GM12878 (cell line): ENCODE measurements at regions not wholly inside any gene's neighbourhood (a gene's known extent, or its start where the extent isn't known, plus 50 kb on each side); places are given as distances from the start of the nearest gene placed in this dataset.

ENCODE experiments used
- CTCF ChIP-seq, 3 experiments: IDR thresholded peaks in 2 of 3; conservative IDR thresholded peaks in 1 of 3; 2 replicates each; pipeline ENCODE4 v1.5.1; 2011; ENCODE audit warnings: low read depth in 3 of 3, low read length in 3 of 3, mild to moderate bottlenecking in 3 of 3, control low read depth in 2 of 3, moderate library complexity in 2 of 3, inconsistent platforms in 1 of 3, mixed read lengths in 1 of 3; ENCODE audit not compliant: control insufficient read depth in 2 of 3, insufficient read depth in 1 of 3; ENCODE audit errors: extremely low read depth in 1 of 3
- ESRRA ChIP-seq: IDR thresholded peaks from 2 replicates; pipeline ENCODE4 v1.6.1; 2012; ENCODE audit warnings: mild to moderate bottlenecking, low read length, improper control_type of control experiment
- MYC ChIP-seq: IDR thresholded peaks from 2 replicates; pipeline ENCODE4 v1.6.1; 2011; ENCODE audit warnings: mild to moderate bottlenecking, low read length, moderate library complexity, inconsistent platforms; ENCODE audit not compliant: insufficient read depth, insufficient replicate concordance, insufficient read length, severe bottlenecking
- POLR2AphosphoS2 ChIP-seq: IDR thresholded peaks from 2 replicates; pipeline ENCODE4 v1.6.1; 2011; ENCODE audit warnings: low read depth, mild to moderate bottlenecking, low read length, improper control_type of control experiment, moderate library complexity
- SPI1 ChIP-seq: IDR thresholded peaks from 2 replicates; pipeline ENCODE4 v1.6.1; 2011; ENCODE audit warnings: low read depth, mild to moderate bottlenecking, low read length, moderate library complexity, borderline replicate concordance; ENCODE audit not compliant: insufficient read depth
- TF ChIP-seq, protein P1 (sequence below): fragments of 450-650 bp; formaldehyde crosslinking; IDR thresholded peaks from 2 replicates; pipeline ENCODE4 v1.4.0; 2020; ENCODE audit warnings: mild to moderate bottlenecking, moderate library complexity
- TF ChIP-seq, protein P2 (sequence below): fragments of 450-650 bp; IDR thresholded peaks from 2 replicates; pipeline ENCODE4 v1.6.1; 2017; ENCODE audit warnings: mild to moderate bottlenecking, moderate library complexity
- TF ChIP-seq, protein P3 (sequence below): fragments of 150-350 bp; IDR thresholded peaks from 2 replicates; pipeline ENCODE4 v1.6.1; 2014; ENCODE audit warnings: mild to moderate bottlenecking, low read depth, low read length

DNA sequence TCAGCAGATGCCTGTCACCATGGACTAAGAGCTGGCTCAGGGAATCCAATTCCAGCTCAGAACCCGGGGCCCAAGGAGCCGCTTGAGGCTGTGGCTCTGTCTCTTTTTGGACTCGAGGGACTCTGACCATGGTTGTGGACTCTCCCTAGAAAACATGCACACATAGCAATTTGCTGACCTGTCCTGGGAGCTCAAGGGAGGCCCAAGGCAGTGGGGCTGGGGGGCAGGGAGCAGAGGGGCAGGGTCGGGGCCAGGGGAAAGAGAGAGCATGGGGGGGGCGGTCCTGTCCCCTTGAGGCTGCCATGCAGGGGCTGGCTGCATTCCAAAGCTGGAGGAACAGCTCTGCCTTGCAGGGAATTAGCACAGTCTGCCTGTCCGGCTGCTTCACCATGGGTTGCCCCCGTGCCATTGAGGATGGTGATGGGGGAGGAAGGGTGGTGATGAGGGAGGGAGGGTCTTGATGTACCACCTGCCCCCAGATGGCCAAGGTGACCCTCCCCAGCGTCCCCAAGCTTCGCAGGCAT, 190.1 kb downstream of the GOLGA6L6 start (continued):
- TF ChIP-seq, protein P1, sequence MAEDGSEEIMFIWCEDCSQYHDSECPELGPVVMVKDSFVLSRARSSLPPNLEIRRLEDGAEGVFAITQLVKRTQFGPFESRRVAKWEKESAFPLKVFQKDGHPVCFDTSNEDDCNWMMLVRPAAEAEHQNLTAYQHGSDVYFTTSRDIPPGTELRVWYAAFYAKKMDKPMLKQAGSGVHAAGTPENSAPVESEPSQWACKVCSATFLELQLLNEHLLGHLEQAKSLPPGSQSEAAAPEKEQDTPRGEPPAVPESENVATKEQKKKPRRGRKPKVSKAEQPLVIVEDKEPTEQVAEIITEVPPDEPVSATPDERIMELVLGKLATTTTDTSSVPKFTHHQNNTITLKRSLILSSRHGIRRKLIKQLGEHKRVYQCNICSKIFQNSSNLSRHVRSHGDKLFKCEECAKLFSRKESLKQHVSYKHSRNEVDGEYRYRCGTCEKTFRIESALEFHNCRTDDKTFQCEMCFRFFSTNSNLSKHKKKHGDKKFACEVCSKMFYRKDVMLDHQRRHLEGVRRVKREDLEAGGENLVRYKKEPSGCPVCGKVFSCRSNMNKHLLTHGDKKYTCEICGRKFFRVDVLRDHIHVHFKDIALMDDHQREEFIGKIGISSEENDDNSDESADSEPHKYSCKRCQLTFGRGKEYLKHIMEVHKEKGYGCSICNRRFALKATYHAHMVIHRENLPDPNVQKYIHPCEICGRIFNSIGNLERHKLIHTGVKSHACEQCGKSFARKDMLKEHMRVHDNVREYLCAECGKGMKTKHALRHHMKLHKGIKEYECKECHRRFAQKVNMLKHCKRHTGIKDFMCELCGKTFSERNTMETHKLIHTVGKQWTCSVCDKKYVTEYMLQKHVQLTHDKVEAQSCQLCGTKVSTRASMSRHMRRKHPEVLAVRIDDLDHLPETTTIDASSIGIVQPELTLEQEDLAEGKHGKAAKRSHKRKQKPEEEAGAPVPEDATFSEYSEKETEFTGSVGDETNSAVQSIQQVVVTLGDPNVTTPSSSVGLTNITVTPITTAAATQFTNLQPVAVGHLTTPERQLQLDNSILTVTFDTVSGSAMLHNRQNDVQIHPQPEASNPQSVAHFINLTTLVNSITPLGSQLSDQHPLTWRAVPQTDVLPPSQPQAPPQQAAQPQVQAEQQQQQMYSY (CRISPR knock-in tag), result no peak
- no peak for TF ChIP-seq MYC
- TF ChIP-seq, protein P2, sequence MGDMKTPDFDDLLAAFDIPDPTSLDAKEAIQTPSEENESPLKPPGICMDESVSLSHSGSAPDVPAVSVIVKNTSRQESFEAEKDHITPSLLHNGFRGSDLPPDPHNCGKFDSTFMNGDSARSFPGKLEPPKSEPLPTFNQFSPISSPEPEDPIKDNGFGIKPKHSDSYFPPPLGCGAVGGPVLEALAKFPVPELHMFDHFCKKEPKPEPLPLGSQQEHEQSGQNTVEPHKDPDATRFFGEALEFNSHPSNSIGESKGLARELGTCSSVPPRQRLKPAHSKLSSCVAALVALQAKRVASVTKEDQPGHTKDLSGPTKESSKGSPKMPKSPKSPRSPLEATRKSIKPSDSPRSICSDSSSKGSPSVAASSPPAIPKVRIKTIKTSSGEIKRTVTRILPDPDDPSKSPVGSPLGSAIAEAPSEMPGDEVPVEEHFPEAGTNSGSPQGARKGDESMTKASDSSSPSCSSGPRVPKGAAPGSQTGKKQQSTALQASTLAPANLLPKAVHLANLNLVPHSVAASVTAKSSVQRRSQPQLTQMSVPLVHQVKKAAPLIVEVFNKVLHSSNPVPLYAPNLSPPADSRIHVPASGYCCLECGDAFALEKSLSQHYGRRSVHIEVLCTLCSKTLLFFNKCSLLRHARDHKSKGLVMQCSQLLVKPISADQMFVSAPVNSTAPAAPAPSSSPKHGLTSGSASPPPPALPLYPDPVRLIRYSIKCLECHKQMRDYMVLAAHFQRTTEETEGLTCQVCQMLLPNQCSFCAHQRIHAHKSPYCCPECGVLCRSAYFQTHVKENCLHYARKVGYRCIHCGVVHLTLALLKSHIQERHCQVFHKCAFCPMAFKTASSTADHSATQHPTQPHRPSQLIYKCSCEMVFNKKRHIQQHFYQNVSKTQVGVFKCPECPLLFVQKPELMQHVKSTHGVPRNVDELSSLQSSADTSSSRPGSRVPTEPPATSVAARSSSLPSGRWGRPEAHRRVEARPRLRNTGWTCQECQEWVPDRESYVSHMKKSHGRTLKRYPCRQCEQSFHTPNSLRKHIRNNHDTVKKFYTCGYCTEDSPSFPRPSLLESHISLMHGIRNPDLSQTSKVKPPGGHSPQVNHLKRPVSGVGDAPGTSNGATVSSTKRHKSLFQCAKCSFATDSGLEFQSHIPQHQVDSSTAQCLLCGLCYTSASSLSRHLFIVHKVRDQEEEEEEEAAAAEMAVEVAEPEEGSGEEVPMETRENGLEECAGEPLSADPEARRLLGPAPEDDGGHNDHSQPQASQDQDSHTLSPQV, result no peak
- no peak for TF ChIP-seq CTCF (IDR thresholded peaks at IDR 0.05 in 2 of 3, conservative IDR thresholded peaks at IDR 0.05 in 1 of 3; ENCODE audit: control insufficient read depth in 2 of 3, extremely low read depth in 1 of 3, insufficient read depth in 1 of 3, low read depth in 3 of 3, low read length in 3 of 3)
- TF ChIP-seq SPI1, result no peak
- TF ChIP-seq POLR2AphosphoS2, result no peak
- TF ChIP-seq, protein P3, sequence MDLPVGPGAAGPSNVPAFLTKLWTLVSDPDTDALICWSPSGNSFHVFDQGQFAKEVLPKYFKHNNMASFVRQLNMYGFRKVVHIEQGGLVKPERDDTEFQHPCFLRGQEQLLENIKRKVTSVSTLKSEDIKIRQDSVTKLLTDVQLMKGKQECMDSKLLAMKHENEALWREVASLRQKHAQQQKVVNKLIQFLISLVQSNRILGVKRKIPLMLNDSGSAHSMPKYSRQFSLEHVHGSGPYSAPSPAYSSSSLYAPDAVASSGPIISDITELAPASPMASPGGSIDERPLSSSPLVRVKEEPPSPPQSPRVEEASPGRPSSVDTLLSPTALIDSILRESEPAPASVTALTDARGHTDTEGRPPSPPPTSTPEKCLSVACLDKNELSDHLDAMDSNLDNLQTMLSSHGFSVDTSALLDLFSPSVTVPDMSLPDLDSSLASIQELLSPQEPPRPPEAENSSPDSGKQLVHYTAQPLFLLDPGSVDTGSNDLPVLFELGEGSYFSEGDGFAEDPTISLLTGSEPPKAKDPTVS, result no peak
- no peak for TF ChIP-seq ESRRA
